SK-N-MC (cell line): ENCODE measurements at regions not wholly inside any gene's neighbourhood (a gene's known extent, or its start where the extent isn't known, plus 50 kb on each side); places are given as distances from the start of the nearest gene placed in this dataset.

ENCODE experiments used
- EZH2 ChIP-seq: fragments of 200-600 bp; sonication (generic); IDR thresholded peaks from one replicate; pipeline ENCODE4 v1.6.1; 2017; ENCODE audit warnings: antibody characterized with exemption
- POLR2AphosphoS5 ChIP-seq: IDR thresholded peaks from 2 replicates; pipeline ENCODE4 v1.6.1; 2012; ENCODE audit warnings: mild to moderate bottlenecking, low read depth, low read length, borderline replicate concordance

- TF ChIP-seq POLR2AphosphoS5 (no peak), EZH2 (no peak)
Observed at GRCh38 chr12:113619202-113619601, 147.5 kb upstream of the LHX5 start.
